GM12865 (cell line): ENCODE measurements at regions not wholly inside any gene's neighbourhood (a gene's known extent, or its start where the extent isn't known, plus 50 kb on each side); places are given as distances from the start of the nearest gene placed in this dataset.

ENCODE experiments used
- DNase-seq: peaks from one replicate; pipeline ENCODE4 v3.0.0; 2010; ENCODE audit warnings: low read depth
- H3K4me3 ChIP-seq: 2 replicates; pipeline ENCODE4 v1.5.1; 2011; ENCODE audit warnings: mild to moderate bottlenecking, low read depth, low read length, control low read depth
- TF ChIP-seq, protein P1 (sequence below): IDR thresholded peaks from 2 replicates; pipeline ENCODE4 v1.5.1; 2011; ENCODE audit warnings: low read length, control low read depth, low read depth, inconsistent platforms; ENCODE audit not compliant: insufficient read depth; ENCODE audit errors: missing control alignments

DNA sequence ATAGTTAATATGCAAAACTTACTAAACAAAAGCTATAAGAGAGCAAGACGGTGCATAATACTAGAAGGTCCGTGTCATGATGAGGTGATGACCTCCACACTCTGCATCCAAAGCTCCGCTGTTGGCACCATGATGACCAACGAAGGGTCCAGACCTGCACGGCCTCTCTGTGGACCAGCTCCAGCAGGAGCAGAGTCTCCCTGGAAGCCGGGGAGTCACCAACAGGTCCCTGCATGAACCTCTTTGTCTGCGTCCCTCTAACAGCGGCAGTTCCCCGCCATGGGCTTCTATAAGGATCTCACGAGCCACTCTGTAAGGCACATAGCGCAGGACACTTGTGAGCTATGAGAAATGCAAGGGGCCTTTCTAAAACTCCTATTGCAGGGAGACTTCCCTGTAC, 517.3 kb downstream of the BRD1 start:
- no peak overlapping the region for H3K4me3 ChIP-seq
- TF ChIP-seq, protein P1, sequence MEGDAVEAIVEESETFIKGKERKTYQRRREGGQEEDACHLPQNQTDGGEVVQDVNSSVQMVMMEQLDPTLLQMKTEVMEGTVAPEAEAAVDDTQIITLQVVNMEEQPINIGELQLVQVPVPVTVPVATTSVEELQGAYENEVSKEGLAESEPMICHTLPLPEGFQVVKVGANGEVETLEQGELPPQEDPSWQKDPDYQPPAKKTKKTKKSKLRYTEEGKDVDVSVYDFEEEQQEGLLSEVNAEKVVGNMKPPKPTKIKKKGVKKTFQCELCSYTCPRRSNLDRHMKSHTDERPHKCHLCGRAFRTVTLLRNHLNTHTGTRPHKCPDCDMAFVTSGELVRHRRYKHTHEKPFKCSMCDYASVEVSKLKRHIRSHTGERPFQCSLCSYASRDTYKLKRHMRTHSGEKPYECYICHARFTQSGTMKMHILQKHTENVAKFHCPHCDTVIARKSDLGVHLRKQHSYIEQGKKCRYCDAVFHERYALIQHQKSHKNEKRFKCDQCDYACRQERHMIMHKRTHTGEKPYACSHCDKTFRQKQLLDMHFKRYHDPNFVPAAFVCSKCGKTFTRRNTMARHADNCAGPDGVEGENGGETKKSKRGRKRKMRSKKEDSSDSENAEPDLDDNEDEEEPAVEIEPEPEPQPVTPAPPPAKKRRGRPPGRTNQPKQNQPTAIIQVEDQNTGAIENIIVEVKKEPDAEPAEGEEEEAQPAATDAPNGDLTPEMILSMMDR = no peak
- DNase-seq = no peak

- H3K4me3 ChIP-seq = no peak overlapping the region
- DNase-seq = no peak
- TF ChIP-seq, protein P1 = no peak
Observed at GRCh38 chr22:49308300-49308699, 519.4 kb downstream of the BRD1 start.

- no peak overlapping the region for H3K4me3 ChIP-seq
- no peak for DNase-seq
- TF ChIP-seq, protein P1 = no peak
Observed at GRCh38 chr22:49307870-49308269, 519.8 kb downstream of the BRD1 start.

DNA sequence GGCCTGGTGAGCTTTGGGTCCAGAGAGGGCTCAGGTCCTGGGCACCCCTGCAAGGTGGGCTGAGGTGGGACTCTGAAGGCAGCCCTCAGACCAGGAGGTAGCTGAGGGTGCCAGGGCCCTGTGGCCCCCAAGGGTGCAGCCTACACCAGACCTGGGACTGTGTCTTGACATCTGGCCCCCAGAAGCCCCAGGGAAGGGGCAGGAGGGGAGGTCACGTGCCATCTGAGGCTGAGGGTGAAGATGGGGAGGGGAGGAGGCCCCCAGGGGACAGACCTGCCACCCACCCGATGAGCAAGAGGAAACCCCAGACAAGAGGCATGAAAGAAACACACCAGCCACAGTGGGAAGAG, 520.2 kb downstream of the BRD1 start:
- TF ChIP-seq, protein P1 = no peak
- no peak overlapping the region for H3K4me3 ChIP-seq
- DNase-seq = no peak

- TF ChIP-seq, protein P1 = no peak
- no peak for DNase-seq
- H3K4me3 ChIP-seq = no peak overlapping the region
Observed at GRCh38 chr22:49306632-49307480, 520.8 kb downstream of the BRD1 start.

GRCh38 chr22:49305966-49306631, 521.6 kb downstream of the BRD1 start:
- DNase-seq = no peak
- no peak overlapping the region for H3K4me3 ChIP-seq
- TF ChIP-seq, protein P1 = no peak
